ENCODE measurements at regions not wholly inside any gene's neighbourhood (a gene's known extent, or its start where the extent isn't known, plus 50 kb on each side); places are given as distances from the start of the nearest gene placed in this dataset.

DNA sequence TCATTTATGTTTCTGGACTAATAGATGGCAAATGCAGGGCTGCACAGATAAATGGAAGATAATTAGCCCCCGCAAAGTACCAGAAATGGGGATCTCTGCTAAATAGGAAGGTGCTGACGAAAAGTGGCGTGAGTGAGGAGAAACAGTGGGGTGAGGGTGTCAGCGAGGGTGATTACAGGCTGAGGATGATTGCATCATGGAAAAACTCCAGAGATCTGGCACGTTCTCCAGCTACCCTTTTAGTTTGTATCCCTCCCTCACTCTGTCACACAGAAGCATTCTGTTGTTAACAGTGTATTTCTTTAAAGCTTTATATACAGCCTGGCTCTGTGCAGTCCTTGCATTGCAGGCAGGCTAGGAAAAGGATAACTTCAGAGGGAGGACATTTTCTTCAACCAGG, 309.6 kb upstream of the DDX53 start:
- Histone ChIP-seq H3K4me3 (no peak overlapping the region), H3K36me3 (no peaks in the 10 kb centered on the region), H3K4me1 (no peaks in the 10 kb centered on the region), H3K27ac (no peak overlapping the region), H3K9me3 (no peaks in the 10 kb centered on the region), H3K27me3 (no peaks in the 10 kb centered on the region)
- ATAC-seq (ENCODE audit: low FRiP score in 2 of 2) (no peak), DNase-seq (no peak)
- TF ChIP-seq POLR2AphosphoS5 (IDR thresholded peaks at IDR 0.05) = no peak
- no peak for TF ChIP-seq POLR2A (IDR thresholded peaks at IDR 0.05)
- no peak for TF ChIP-seq EP300 (IDR thresholded peaks at IDR 0.05)
- TF ChIP-seq CTCF (IDR thresholded peaks at IDR 0.05) = no peak
- 53 to 75% methylated on average over 5 of the region's 5 CpGs for WGBS, 2 donors

DNA sequence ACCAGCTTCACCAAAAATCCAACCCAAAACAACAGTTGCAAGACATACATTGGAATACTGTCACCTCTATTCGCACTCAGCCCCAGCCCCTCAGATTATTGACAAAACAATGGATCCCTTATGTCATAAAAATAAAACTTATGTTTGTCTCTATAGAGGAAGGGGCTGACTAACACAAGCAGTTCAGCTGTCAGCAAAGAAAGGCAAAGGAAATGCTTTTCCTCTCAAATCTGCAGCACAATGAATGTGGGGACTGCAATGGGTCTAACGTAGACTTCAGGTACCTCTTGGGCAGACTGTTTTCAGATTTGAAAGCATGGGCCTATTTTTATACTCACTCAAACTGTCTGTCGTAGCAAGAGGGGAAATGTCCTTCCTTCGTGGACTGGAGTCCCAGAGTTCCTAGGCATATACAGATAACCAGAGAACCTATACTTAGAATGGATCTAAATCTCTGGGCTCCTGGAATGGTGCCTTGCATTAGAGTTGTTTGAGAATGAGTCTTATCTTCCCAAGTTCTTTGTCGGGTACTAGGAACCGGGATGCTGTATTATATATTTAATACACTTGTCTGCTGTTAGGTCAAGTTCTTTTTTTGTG, 307.7 kb upstream of the DDX53 start:
- Histone ChIP-seq H3K4me3 (no peak overlapping the region), H3K36me3 (no peaks in the 10 kb centered on the region), H3K27me3 (no peaks in the 10 kb centered on the region), H3K9me3 (no peaks in the 10 kb centered on the region), H3K4me1 (no peaks in the 10 kb centered on the region), H3K27ac (no peak overlapping the region)
- WGBS, 2 donors = 71 to 79% methylated on average over 4 to 6 of the region's 6 CpGs
- TF ChIP-seq EP300 (IDR thresholded peaks at IDR 0.05) (no peak), POLR2AphosphoS5 (IDR thresholded peaks at IDR 0.05) (no peak), CTCF (IDR thresholded peaks at IDR 0.05) (no peak), POLR2A (IDR thresholded peaks at IDR 0.05) (no peak)
- ATAC-seq (ENCODE audit: low FRiP score in 2 of 2) (no peak), DNase-seq (no peak)

DNA sequence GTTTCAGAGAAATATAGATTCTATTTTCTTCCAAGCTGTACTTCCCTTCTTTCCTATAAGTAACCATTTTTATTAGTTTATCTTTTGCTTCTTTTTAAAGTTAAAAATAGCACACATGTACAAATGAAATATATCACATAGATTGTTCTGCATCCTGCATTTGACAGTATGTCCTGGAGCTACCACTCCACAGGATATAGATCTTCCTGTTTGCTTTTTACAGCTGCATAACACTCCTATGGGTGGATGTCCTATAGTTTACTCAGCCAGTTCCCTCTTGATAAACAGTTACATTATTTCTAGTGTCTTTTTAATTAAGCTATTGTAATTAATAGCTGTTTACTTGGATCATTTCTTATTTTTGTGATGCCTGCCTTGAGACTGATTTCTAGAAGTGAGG, 301.6 kb upstream of the DDX53 start:
- Histone ChIP-seq H3K36me3 (no peaks in the 10 kb centered on the region), H3K4me1 (no peaks in the 10 kb centered on the region), H3K27me3 (no peaks in the 10 kb centered on the region), H3K27ac (no peak overlapping the region), H3K9me3 (no peaks in the 10 kb centered on the region), H3K4me3 (no peak overlapping the region)
- DNase-seq (no peak), ATAC-seq (ENCODE audit: low FRiP score in 2 of 2) (no peak)
- TF ChIP-seq POLR2AphosphoS5 (IDR thresholded peaks at IDR 0.05) (no peak), POLR2A (IDR thresholded peaks at IDR 0.05) (no peak), CTCF (IDR thresholded peaks at IDR 0.05) (no peak), EP300 (IDR thresholded peaks at IDR 0.05) (no peak)

- H3K4me1 ChIP-seq = no peaks in the 10 kb centered on the region
- no peak overlapping the region for H3K4me3 ChIP-seq
- no peaks in the 10 kb centered on the region for H3K36me3 ChIP-seq
- TF ChIP-seq CTCF (IDR thresholded peaks at IDR 0.05) = no peak
- TF ChIP-seq EP300 (IDR thresholded peaks at IDR 0.05) = no peak
- no peak for TF ChIP-seq POLR2A (IDR thresholded peaks at IDR 0.05)
- TF ChIP-seq POLR2AphosphoS5 (IDR thresholded peaks at IDR 0.05) = no peak
- no peaks in the 10 kb centered on the region for H3K9me3 ChIP-seq
- ATAC-seq (ENCODE audit: low FRiP score in 2 of 2) = no peak
- no peak for DNase-seq
- WGBS, 2 donors = 30 to 31% methylated on average over 2 to 5 of the region's 5 CpGs
- no peaks in the 10 kb centered on the region for H3K27me3 ChIP-seq
- no peak overlapping the region for H3K27ac ChIP-seq
These were observed 300.1 kb upstream of the DDX53 start for GRCh38 chrX:22699581-22700091.

DNA sequence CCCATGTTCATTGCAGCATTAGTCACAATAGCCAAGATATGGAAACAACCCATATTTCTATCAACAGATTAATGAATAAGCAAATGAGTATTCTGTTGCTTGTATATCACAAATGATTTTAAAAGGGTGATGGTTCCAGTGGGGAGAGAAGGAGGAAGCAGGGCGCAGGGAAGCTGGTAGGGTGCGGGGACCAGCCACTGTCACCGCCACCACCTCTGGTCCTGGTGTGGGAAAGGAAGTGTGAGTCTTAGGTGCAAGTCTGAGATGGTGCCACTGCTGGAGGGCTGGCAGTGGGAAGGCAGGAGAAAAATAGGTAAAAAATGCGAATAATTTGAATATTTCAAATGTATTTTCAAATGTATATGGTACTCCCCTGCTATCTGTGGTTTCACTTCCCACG, 286.8 kb upstream of the DDX53 start:
- no peaks in the 10 kb centered on the region for H3K27me3 ChIP-seq
- no peaks in the 10 kb centered on the region for H3K36me3 ChIP-seq
- H3K9me3 ChIP-seq = no peaks in the 10 kb centered on the region
- H3K4me1 ChIP-seq = no peaks in the 10 kb centered on the region
- no peak for TF ChIP-seq CTCF (IDR thresholded peaks at IDR 0.05)
- no peak for TF ChIP-seq POLR2AphosphoS5 (IDR thresholded peaks at IDR 0.05)
- no peak for TF ChIP-seq POLR2A (IDR thresholded peaks at IDR 0.05)
- no peak for TF ChIP-seq EP300 (IDR thresholded peaks at IDR 0.05)
- DNase-seq = no peak
- H3K27ac ChIP-seq = no peak overlapping the region
- no peak overlapping the region for H3K4me3 ChIP-seq
- WGBS, 2 donors = 85 to 94% methylated on average over 5 of the region's 5 CpGs
- no peak for ATAC-seq (ENCODE audit: low FRiP score in 2 of 2)
